ENCODE measurements at regions not wholly inside any gene's neighbourhood (a gene's known extent, or its start where the extent isn't known, plus 50 kb on each side); places are given as distances from the start of the nearest gene placed in this dataset.

- TF ChIP-seq POLR2A (IDR thresholded peaks at IDR 0.05; ENCODE audit: borderline replicate concordance, extremely low read depth, insufficient read depth, insufficient read length) (no peak), EZH2 (IDR thresholded peaks at IDR 0.05) (no peak), FOSL1 (IDR thresholded peaks at IDR 0.05; ENCODE audit: low read depth) (no peak)
Observed at GRCh38 chr9:32015795-32016194, 368.6 kb upstream of the ACO1 start.
